Natural killer cell (primary cell): ENCODE measurements at regions not wholly inside any gene's neighbourhood (a gene's known extent, or its start where the extent isn't known, plus 50 kb on each side); places are given as distances from the start of the nearest gene placed in this dataset.

Source experiments
- ATAC-seq, 3 donors: fragments of 150-1000 bp in 2 of 3; fragments of 200-7000 bp in 1 of 3; cut with Tn5 transposase; 1 replicate in 1 of 3; 2 replicates in 2 of 3; pipeline ENCODE4 v1.10.0; 2021; ENCODE audit warnings: mild to moderate bottlenecking in 2 of 3, moderate library complexity in 2 of 3
- DNase-seq, 2 donors: peaks; one replicate each; pipeline versions ENCODE4 v3.0.0 to v3.0.0-alpha.2; 2013 to 2021; ENCODE audit warnings: mixed read lengths in 1 of 2
- H3K27ac ChIP-seq: one replicate; pipeline ENCODE4 v1.5.1; 2013; ENCODE audit warnings: mild to moderate bottlenecking, low read length
- H3K27me3 ChIP-seq: one replicate; pipeline ENCODE4 v1.6.1; 2013; ENCODE audit warnings: low read length; ENCODE audit not compliant: control insufficient read depth, insufficient read depth
- H3K36me3 ChIP-seq: one replicate; pipeline ENCODE4 v1.6.1; 2013; ENCODE audit warnings: low read length; ENCODE audit not compliant: control insufficient read depth, insufficient read depth
- H3K4me1 ChIP-seq: one replicate; pipeline ENCODE4 v1.6.1; 2013; ENCODE audit warnings: low read length; ENCODE audit not compliant: control insufficient read depth, insufficient read depth
- H3K4me3 ChIP-seq: one replicate; pipeline ENCODE4 v1.5.1; 2013; ENCODE audit warnings: low read length
- H3K9me3 ChIP-seq: one replicate; pipeline ENCODE4 v1.6.1; 2013; ENCODE audit warnings: low read length; ENCODE audit not compliant: control insufficient read depth, insufficient read depth
- H3K27ac Mint-ChIP-seq, 2 donors: one replicate each; pipeline ENCODE4 v1.8.0; 2022; ENCODE audit warnings: mild to moderate bottlenecking in 2 of 2, mixed read lengths in 2 of 2, moderate library complexity in 1 of 2
- H3K27me3 Mint-ChIP-seq, 2 donors: one replicate each; pipeline ENCODE4 v1.8.0; 2022; ENCODE audit warnings: low read depth in 2 of 2, mixed read lengths in 2 of 2
- H3K36me3 Mint-ChIP-seq: one replicate; pipeline ENCODE4 v1.8.0; 2022; ENCODE audit warnings: mixed read lengths
- H3K4me1 Mint-ChIP-seq, 2 donors: one replicate each; pipeline ENCODE4 v1.8.0; 2022; ENCODE audit warnings: mixed read lengths in 2 of 2
- H3K4me3 Mint-ChIP-seq: one replicate; pipeline ENCODE4 v1.8.0; 2022; ENCODE audit warnings: mild to moderate bottlenecking, moderate library complexity, mixed read lengths
- H3K9me3 Mint-ChIP-seq, 2 donors: one replicate each; pipeline ENCODE4 v1.8.0; 2022; ENCODE audit warnings: mixed read lengths in 2 of 2
- WGBS: methylation state at CpG from one replicate; pipeline ENCODE4 v1.1.7; 2013; ENCODE audit warnings: missing lambda C conversion rate; ENCODE audit not compliant: insufficient coverage; 5-methylcytosine and 5-hydroxymethylcytosine counted together
- intact Hi-C: fragments of 100-400 bp; cut with micrococcal nuclease; formaldehyde crosslinking; loops from one replicate; pipeline ENCODE4 v1.14.2; 2022
- TF ChIP-seq, protein P1 (sequence below): fragments of 200-600 bp; IDR thresholded peaks from one replicate; pipeline ENCODE4 v1.8.0; 2022; ENCODE audit warnings: antibody characterized with exemption

DNA sequence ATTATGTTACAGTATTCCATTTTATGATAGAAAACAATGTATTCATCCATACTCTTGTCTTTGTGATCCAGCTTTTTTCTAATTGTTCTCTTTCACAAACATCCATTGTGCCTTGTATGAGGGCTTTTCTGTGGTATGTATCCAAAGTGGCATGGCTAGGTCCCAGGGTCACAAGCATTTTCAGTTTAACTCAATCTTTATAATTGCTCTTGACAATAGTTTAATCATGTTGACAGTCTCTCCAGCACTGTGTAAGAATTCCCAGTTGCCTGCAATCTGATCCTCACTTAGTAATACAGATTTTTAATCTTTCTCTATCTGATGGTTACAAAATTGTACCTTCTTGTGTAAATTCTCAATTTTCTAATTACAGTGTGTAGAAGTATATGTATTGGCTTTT is 533.4 kb downstream of the NEBL start:
- no peak for ATAC-seq
- peaks cover 34% of the 10 kb centered on the region for H3K36me3 Mint-ChIP-seq
- intact Hi-C loops: no loop called here
- Histone ChIP-seq H3K4me3 (no peak overlapping the region), H3K4me1 (no peaks in the 10 kb centered on the region), H3K27ac (no peak overlapping the region), H3K27me3 (no peaks in the 10 kb centered on the region), H3K9me3 (no peaks in the 10 kb centered on the region), H3K36me3 (no peaks in the 10 kb centered on the region)
- H3K9me3 Mint-ChIP-seq: no peaks in the 10 kb centered on the region
- no peak overlapping the region for H3K4me3 Mint-ChIP-seq
- no peaks in the 10 kb centered on the region for H3K27me3 Mint-ChIP-seq
- no peak for DNase-seq
- H3K27ac Mint-ChIP-seq: no peak overlapping the region
- H3K4me1 Mint-ChIP-seq: peaks cover 10 to 22% of the 10 kb centered on the region in 2 donors
- TF ChIP-seq, protein P1, sequence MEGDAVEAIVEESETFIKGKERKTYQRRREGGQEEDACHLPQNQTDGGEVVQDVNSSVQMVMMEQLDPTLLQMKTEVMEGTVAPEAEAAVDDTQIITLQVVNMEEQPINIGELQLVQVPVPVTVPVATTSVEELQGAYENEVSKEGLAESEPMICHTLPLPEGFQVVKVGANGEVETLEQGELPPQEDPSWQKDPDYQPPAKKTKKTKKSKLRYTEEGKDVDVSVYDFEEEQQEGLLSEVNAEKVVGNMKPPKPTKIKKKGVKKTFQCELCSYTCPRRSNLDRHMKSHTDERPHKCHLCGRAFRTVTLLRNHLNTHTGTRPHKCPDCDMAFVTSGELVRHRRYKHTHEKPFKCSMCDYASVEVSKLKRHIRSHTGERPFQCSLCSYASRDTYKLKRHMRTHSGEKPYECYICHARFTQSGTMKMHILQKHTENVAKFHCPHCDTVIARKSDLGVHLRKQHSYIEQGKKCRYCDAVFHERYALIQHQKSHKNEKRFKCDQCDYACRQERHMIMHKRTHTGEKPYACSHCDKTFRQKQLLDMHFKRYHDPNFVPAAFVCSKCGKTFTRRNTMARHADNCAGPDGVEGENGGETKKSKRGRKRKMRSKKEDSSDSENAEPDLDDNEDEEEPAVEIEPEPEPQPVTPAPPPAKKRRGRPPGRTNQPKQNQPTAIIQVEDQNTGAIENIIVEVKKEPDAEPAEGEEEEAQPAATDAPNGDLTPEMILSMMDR: no peak

DNA sequence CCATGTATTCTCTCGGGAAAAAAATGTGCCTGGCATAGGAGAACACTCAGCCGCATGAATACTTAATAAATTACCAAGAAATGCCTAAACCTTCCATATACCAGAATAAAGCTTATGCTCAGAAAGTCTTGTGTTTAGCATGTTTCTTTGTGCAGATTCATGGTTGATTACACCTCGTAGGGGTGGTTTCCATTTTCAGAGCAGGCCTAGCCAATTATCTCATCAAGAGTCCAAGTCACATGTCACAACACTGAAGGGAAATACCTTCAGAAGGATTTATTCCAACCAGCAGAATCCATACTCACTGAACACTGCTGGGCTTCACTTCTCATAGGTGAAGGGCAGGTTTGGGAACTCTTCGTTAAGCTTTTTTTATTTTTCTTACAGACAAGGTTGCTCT is 539.7 kb downstream of the PLXDC2 start:
- no peak overlapping the region for H3K27ac Mint-ChIP-seq
- no peak overlapping the region for H3K4me3 ChIP-seq
- 44% methylated on average over 2 of the region's 4 CpGs for WGBS

DNA sequence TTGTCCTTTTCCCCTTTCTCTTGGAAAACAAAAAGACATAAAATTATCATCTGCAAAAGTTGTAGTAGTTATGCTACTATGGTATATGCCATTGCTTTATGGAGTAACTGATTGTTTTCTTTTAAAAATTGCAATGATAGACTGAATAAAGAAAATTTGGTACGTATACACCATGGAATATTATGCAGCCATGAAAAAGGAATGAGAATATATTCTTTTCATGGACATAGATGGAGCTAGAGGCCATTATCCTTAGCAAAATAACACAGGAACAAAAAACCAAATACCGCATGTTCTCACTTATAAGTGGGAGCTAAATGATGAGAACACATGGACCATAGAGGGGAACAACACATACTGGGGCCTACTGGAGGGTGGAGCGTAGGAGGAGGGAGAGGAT is 538.8 kb downstream of the PLXDC2 start:
- intact Hi-C loops: no loop called here
- Mint-ChIP-seq H3K36me3 (no peaks in the 10 kb centered on the region), H3K4me3 (no peak overlapping the region), H3K4me1 (no peaks in the 10 kb centered on the region), H3K27ac (no peak overlapping the region), H3K27me3 (no peaks in the 10 kb centered on the region), H3K9me3 (peaks cover 0 to 2% of the 10 kb centered on the region in 2 donors)
- Histone ChIP-seq H3K36me3 (no peaks in the 10 kb centered on the region), H3K9me3 (no peaks in the 10 kb centered on the region), H3K27ac (no peak overlapping the region), H3K4me1 (no peaks in the 10 kb centered on the region), H3K27me3 (no peaks in the 10 kb centered on the region), H3K4me3 (no peak overlapping the region)
- WGBS: 85% methylated on average over 3 of the region's 3 CpGs
- no peak for ATAC-seq
- TF ChIP-seq, protein P1: no peak
- DNase-seq: no peak

More for the DNA sequence above, 539.7 kb downstream of the PLXDC2 start:
- H3K36me3 Mint-ChIP-seq: no peaks in the 10 kb centered on the region
- TF ChIP-seq, protein P1: no peak
- Histone ChIP-seq H3K9me3 (no peaks in the 10 kb centered on the region), H3K27ac (no peak overlapping the region), H3K27me3 (no peaks in the 10 kb centered on the region), H3K4me1 (no peaks in the 10 kb centered on the region), H3K36me3 (no peaks in the 10 kb centered on the region)
- DNase-seq (no peak), ATAC-seq (no peak)
- intact Hi-C loops: no loop called here
- H3K27me3 Mint-ChIP-seq: no peaks in the 10 kb centered on the region
- H3K9me3 Mint-ChIP-seq: peaks cover 0 to 2% of the 10 kb centered on the region in 2 donors
- peaks cover 0 to 5% of the 10 kb centered on the region in 2 donors for H3K4me1 Mint-ChIP-seq
- H3K4me3 Mint-ChIP-seq: no peak overlapping the region

DNA sequence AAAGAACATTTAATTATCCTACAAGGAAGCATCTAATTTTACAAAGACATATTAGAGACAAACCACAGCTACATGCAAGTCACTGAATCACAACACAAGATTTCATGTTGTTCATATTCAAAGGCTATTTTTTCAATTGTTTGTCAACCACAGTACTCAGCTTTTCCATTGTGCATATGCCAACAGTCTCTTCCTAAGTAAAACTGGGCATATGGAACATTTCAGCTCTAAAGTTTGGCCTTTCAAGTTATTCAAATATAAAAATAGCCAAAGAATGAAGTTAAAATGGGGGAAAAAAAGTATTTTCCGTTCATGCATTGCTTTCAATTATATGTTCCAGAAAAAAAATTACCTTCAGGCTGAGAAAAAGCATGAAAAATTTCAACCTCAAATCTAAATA is 537.9 kb downstream of the PLXDC2 start:
- H3K27ac ChIP-seq: no peak overlapping the region
- Mint-ChIP-seq H3K27me3 (no peaks in the 10 kb centered on the region), H3K4me3 (no peak overlapping the region), H3K36me3 (no peaks in the 10 kb centered on the region), H3K27ac (no peak overlapping the region), H3K9me3 (peaks cover 0 to 2% of the 10 kb centered on the region in 2 donors), H3K4me1 (no peaks in the 10 kb centered on the region)
- no peak for ATAC-seq
- H3K9me3 ChIP-seq: no peaks in the 10 kb centered on the region
- TF ChIP-seq, protein P1: no peak
- H3K4me3 ChIP-seq: no peak overlapping the region
- no peaks in the 10 kb centered on the region for H3K4me1 ChIP-seq
- no peak for DNase-seq
- no peaks in the 10 kb centered on the region for H3K27me3 ChIP-seq
- intact Hi-C loops: no loop called here
- no peaks in the 10 kb centered on the region for H3K36me3 ChIP-seq
- WGBS: no CpG with 5 or more reads among the region's 1 CpG
